Esophagus squamous epithelium (tissue), 4 donors: ENCODE measurements at regions not wholly inside any gene's neighbourhood (a gene's known extent, or its start where the extent isn't known, plus 50 kb on each side); places are given as distances from the start of the nearest gene placed in this dataset.

Source experiments
- CTCF ChIP-seq, 6 experiments: fragments of 450-650 bp in 4 of 6; fragments of 200-600 bp in 2 of 6; sonication (generic) in 2 of 6; IDR thresholded peaks; one replicate each; pipeline ENCODE4 v1.5.1; 2016 to 2019; ENCODE audit warnings: antibody characterized with exemption in 6 of 6, mild to moderate bottlenecking in 4 of 6, moderate library complexity in 4 of 6
- POLR2A ChIP-seq, 4 donors: fragments of 450-650 bp; IDR thresholded peaks; one replicate each; pipeline ENCODE4 v1.6.1; 2017; ENCODE audit warnings: antibody characterized with exemption in 4 of 4, mild to moderate bottlenecking in 4 of 4, moderate library complexity in 3 of 4

GRCh38 chr11:114942207-114942606 lies 263.9 kb downstream of the NXPE2 start:
- TF ChIP-seq CTCF (IDR thresholded peaks at IDR 0.05) (no peak), POLR2A (IDR thresholded peaks at IDR 0.05) (no peak)
